ENCODE measurements at regions not wholly inside any gene's neighbourhood (a gene's known extent, or its start where the extent isn't known, plus 50 kb on each side); places are given as distances from the start of the nearest gene placed in this dataset.

DNA sequence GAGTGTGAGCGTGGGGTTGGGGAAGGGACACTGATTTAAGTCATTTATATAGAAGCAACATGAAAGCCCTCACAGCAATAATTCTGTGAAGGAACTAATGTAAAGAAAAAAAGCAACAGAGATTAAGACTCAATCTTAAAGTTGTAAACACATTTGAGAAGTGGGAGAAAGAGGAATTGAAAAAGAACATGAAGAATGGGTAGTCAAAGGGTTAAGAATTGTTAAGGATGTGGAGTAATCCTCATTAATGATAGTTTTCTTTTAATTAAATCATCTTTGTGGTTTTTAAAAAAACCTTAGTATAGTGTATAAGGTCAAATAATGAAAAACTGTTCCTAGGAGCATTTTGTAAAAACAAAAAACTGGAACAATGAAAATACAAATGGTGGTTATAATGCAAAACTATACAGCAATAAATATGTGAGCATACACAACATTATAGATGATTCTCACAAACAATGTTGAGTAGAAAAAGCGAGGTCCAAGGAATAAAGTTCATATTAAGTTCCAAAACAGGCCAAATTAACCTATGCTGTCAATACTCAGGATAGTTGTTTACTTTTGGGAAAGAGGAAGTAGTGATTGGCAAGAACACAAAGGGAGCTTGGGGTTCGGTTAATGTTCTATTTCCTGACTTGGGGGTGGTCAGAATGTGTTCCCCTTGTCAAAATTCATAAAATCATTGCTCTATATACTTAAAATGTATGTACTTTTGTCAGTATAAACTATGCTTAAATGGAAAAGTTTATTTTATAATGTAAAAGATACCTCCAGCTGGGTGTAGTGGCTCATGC, 120.4 kb upstream of the ATF7IP start:
- no peak for FAIRE-seq
- no peak for DNase-seq (ENCODE audit: extremely low spot score, insufficient read length, low read depth)

DNA sequence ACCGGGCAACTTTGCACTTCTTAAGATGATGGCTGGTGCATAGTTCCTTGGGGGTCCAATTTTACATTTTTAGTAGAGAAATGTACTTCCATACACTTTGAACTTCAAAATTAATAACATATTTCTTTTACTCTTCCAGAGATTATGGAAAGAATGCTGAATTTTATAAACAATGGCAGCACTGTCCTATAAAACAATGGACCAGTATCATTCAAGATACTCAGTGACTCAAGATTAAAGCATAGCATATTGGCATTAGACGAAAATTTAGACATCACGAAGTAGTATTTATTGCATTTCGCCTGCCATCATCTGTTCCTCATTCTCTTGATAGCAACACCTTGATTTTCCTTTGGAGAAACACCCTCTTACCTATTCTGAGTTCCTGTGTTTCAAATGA, 118.3 kb upstream of the ATF7IP start:
- FAIRE-seq (no peak), DNase-seq (ENCODE audit: extremely low spot score, insufficient read length, low read depth) (no peak)

DNA sequence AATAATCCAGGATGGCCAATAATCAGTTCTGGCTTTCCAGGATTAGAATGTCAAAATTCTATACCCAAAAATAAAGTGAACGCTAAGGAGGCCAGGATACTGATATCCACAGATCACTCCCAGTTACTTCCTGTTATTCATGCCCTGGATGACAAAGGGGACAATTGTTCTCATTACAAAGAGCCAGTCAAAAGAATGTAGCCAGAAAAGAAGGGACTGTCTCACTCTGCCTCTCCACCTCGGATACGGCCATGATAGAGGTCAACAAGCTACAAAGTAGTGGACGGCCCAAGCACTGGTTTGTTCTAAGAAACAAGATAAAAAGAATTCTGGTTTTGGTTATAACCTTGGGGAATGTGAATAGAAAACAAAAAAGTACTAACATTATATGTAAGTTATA, 116.1 kb upstream of the ATF7IP start:
- FAIRE-seq (no peak), DNase-seq (ENCODE audit: extremely low spot score, insufficient read length, low read depth) (no peak)

DNA sequence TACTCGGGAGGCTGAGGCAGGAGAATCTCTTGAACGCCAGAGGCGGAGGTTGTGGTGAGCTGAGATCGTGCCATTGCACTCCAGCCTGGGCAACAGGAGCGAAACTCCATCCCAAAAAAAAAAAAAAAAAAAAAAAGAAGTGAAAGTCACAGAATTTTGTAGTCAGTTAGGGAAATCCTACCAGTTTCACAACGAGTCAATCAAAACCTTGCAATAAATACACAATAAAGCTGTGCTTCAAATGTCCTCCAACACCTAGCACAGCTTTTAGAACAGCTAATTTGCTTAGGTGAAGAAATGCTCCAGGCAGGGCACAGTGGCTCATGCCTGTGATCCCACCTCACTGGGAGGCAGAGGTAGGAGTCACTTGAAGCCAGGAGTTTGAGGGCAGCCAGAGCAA, 112.8 kb upstream of the ATF7IP start:
- no peak for FAIRE-seq
- DNase-seq (ENCODE audit: extremely low spot score, insufficient read length, low read depth), result no peak

DNA sequence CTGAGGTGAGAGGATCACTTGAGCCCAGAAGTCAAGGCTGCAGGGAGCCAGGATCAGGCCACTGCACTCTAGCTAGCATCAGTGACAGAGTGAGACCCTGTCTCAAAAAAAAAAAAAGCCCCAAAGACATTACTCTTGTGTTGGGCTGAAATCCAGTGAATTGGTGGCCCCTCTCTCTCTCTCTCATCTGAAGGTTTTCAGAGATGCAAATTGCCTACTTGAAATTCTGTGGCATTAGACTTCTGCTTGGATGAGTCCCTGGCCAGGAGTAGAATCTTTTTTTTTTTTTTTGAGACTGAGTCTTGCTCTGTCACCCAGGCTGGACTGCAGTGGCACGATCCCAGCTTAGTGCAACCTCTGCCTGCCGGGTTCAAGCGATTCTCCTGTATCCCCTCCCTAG, 112.0 kb upstream of the ATF7IP start:
- FAIRE-seq, result no peak

DNA sequence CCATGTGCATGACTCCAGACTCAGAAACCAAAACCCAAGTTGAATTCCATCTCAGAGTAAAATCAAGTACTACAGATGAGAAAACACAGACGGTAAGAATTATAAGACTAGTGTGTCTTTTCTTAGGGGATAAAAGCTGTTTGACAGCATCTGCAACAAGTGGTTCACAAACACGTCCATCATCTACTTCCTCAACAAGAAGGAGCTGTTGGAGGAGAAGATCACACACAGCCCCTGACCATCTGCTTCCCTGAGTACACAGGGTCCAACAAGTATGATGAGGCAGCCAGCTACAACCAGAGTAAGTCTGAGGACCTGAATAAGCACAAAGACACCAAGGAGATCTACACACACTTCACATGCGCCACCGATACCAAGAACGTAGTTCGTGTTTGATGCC, 110.7 kb upstream of the ATF7IP start:
- FAIRE-seq, result no peak
- no peak for DNase-seq (ENCODE audit: extremely low spot score, insufficient read length, low read depth)

More for the DNA sequence above, 112.0 kb upstream of the ATF7IP start:
- DNase-seq (ENCODE audit: extremely low spot score, insufficient read length, low read depth), result no peak

DNA sequence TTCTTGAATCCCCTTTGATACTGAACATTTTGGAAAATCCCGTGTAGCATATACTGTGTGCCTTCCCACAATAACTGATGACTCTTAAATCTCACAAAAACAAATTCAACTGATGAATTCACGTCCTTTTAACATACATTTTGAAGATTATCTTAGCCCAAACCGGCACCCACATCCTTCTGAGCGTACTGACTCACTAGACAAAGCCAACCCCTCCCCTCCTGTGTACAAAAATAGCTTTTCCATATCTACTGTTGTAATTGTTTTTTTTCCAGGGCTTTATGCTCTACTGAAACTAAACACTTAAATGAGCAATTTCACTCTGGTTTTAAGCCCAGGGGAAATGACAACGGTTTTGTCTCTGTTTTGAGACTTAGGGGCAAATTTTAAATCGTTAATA, 109.4 kb upstream of the ATF7IP start:
- DNase-seq (ENCODE audit: extremely low spot score, insufficient read length, low read depth), result no peak
- FAIRE-seq, result no peak

DNA sequence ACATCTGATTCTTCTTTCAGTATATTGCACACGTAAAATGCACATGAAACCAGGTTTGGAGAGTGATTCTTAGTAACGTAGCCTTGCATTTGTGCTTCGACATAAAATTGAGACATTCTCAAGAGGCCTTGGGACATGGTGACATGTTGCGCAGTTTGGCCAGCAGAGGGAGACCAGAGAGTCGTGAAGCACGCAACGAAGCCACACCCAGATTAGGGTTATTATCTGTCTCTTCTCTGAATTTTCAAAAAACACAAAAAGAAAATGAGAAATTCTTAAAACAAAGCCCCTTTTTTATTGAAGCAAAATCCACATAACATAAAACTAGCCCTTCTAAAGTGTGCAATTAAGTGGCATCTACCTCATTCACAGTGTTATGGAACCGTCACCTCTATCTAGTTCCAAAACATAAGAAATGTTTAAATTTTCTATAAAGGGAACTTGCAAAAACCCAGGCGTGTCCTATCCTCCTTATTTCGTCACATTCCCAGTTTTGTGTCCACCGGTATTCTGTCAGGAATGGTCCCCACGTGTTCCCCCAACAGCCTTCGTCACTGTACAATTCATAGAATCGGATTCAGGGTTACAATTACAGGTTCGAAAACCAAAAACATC, 108.8 kb upstream of the ATF7IP start:
- FAIRE-seq (peak; percentile 74), DNase-seq (ENCODE audit: extremely low spot score, insufficient read length, low read depth) (no peak)

DNA sequence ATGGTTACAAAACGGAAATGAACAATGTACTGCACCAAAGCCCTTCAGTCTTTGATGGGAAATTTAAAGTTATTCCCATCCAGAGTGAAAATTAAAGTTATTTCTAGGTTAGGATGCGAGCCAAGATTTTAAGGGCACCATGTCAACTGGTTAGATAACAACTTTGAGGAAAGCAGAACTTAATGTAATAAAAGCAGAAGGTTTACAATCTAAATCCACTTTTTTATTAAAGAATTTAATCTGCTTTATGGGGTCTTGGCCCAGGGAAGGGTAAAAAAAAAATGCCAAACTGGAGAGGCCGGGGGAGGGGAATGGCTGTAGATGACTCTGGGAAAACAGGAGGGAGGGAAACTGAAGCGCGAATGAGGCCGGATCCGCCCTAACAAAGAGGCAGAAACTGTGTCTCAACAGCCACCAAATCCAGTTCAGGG, 108.2 kb upstream of the ATF7IP start:
- FAIRE-seq, result no peak

DNA sequence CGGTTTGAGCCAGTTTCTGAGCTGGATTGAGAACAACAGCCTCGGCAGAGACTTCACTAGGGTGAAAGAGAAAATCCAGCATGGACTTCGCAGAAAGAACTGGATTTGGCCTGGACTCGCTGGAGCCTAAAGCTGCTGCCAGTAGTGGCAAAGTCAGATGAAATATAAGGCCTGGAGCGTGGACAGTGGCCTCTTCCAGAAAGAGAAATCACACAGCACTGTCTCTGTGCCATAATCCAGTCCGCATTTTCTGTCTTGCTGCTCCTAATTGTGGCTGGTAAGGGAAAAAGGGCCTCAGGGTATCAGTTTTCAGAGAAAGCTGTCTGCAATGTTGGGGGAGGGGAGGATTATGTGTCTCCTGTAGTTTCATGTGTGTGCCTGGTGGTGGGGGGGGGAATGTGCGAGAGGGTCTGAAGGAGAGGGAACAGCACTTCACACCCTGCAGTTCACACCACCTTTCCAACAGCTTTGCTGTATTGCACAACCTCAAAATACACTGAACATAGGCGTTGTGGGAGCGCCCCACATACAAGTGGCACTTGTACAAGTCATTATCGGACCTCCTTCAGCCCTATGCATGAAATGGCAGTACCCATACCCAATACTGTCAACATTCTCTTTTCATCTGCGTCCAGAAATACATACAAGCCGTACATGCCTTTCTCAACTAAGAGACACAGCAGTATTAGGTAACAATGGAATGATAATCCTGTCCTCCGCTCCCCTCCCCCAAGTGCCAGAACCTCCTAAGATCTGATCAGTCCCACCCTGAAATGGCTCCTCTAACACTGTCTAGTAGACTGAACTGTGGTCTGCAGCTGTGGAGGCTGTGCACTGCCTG, 107.5 kb upstream of the ATF7IP start:
- peak; percentile 48 for FAIRE-seq
- no peak for DNase-seq (ENCODE audit: extremely low spot score, insufficient read length, low read depth)

More for the DNA sequence above, 108.2 kb upstream of the ATF7IP start:
- DNase-seq (ENCODE audit: extremely low spot score, insufficient read length, low read depth), result no peak

DNA sequence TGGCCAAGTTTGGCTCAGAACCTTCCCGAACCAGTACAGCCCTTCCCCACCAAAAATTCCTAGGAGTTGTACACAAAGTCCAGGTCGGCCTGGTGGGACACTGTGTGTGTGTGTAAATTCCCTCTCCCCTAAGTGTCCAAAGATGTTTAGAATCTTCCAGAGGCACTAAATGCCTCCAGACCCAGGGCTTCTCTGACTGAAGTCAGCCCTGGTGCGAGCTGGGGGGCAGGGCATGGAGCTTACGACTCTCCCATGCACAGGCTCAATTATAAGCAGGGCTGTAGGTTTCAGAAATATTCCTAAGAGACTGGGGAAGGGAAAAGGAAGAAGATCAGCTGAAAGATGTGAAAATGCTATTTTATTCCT, 106.9 kb upstream of the ATF7IP start:
- DNase-seq (ENCODE audit: extremely low spot score, insufficient read length, low read depth) (no peak), FAIRE-seq (no peak)

DNA sequence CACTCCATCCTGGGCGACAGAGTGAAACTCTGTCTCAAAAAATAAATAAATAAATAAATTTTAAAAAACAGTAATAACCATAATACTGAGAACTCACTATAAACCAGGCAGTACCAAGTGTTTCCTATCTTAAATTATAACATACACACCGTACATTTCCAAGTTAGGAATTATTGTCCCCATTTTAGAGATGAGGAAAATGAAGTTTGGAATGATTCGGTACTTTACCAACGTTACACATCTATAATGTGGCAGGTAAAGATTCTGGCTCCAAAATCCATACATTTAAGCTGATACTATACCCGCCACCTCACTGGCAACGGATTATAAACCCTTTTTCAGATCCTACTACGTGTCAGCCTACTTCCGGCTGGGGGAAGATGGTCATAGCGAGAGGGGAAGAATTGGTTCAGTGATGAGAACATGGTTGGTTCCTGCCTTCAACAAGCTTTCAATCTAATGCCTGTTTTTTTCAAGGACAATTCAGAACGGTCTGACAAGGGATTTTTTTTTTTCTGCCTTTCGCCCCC, 105.9 kb upstream of the ATF7IP start:
- no peak for FAIRE-seq
- DNase-seq (ENCODE audit: extremely low spot score, insufficient read length, low read depth), result no peak

DNA sequence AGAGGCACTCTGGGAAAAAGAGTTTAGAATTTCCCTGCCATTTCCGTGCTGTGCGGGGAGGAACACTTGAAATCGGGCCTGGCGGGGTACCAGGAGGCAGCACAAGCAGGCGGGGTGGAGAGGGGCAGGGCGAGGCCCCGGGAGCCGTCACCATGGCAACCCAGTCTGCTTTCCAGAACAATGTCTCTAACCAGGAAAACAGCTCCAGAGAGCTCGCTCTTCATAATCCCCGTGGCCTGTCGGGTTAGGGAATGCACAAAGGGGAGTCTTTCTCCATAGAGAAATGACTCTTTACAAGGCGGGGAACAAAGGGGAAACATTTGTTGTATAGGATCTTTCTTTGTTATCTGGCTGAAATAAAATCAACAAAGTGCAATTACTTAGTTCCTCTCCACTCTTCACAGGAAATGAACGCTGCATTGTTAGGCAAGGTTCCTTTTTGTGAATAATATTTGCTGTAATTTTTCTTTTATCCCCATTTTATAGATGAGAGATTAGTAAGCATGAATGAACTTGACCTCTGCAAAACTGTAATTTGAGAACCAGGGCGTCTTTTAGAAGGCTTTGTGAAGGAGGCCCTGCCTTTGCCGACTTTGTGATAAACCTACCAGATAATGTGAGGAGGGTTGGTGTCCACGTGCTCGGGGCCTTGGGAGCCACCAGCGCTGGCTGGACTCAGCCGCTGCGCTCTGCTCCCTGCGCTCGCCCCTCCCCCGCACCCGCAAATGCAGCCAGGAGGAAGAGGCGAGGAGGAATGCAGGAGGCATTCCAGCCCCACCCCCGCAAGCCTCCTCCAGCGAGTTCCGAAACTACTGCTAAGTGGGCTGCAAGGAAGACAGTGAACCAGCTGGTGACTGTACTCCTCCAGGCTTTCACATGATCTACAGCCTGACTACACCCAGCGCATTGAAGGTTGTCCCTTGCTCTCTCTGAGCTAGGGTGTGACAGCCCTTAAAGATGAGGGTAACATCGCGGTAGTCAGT, 105.2 kb upstream of the ATF7IP start:
- DNase-seq (ENCODE audit: extremely low spot score, insufficient read length, low read depth) (no peak), FAIRE-seq (no peak)

DNA sequence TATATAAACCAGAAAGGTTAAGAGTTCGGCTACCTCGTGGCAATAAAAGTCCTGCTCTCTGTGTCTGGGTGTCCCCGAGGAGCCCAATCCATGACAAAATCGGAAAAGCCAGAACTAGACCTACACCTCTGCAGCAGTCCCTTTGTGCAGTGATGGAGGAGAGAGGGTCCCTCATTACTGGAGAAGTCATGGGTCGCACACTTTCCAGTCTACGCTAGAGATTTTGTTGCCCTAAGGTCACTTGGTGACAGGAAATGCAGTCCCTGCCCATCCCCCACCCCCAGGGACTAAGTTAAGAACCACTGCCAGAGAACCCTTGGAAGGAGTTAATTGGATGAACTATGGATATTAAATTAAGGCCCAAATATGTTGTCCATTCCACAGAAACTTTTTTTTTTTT, 104.4 kb upstream of the ATF7IP start:
- no peak for FAIRE-seq
- DNase-seq (ENCODE audit: extremely low spot score, insufficient read length, low read depth), result no peak

DNA sequence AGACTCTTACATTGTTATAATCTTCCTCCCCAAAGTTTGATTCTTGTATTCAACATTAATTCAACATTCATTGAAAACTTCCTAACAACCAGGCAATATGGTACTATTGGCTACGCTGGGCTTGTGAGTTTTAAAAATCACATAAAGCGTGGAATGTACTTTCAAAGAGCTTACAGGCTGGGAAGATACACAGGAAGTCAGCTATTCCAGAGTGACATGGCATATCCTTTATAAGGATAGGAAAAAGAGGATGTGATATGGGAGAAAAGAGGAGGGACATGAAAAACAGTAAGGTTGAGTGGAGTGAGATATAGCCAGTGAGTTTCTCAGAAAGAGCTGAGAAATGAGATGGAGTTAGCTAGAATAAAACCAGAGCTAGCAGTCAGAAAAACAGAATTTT, 103.6 kb upstream of the ATF7IP start:
- no peak for DNase-seq (ENCODE audit: extremely low spot score, insufficient read length, low read depth)
- FAIRE-seq, result no peak

DNA sequence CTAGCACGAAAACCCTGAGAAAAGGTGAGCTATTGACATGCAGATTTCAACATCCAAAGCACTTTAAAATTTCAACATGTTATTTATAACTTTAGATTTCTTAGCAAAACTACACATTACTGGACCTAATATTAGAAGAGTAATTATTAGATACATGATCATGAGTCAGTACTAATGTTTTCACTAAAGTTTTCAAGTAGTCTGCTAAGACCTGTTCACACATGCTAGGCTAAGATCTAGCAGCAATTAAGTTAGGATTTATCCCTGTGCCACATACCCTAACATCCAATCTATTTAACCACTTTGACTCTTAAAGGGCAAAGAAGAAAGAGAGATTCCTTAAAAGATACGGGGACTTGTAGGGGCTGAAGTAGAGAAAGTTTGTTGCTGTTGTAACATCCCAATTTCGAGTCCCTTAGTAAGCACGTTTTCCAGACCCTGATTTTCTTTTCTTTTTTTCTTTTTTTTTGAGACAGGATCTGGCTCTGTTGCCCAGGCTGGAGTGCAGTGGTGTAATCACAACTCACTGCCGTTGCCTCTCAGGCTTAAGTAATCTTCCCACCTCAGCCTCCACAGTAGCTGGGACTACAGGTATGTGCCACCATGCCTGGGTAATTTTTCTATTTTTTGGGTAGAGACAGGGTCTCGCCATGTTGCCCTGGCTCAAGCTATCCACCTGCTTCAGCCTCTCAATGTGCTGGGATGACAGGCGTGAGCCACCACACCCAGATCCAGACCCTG, 102.5 kb upstream of the ATF7IP start:
- DNase-seq (ENCODE audit: extremely low spot score, insufficient read length, low read depth) (no peak), FAIRE-seq (no peak)

DNA sequence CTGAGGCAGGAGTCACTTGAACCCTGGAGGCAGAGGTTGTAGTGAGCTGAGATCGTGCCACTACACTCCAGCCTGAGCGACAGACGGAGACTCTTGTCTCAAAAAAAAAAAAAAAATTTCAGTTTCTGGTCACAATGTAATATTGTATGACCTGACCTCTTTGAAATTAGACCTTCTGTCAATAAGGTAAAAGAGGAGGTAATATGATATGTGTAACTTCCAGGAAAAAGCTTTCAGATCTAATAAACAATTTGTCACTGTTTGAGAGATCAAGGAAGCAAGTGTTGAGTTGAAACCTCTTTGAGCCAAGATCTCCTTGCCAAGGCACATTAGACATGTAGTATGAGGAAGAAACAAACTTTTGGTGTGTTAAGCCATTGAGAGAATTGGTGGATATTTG, 101.7 kb upstream of the ATF7IP start:
- DNase-seq (ENCODE audit: extremely low spot score, insufficient read length, low read depth), result no peak
- no peak for FAIRE-seq

DNA sequence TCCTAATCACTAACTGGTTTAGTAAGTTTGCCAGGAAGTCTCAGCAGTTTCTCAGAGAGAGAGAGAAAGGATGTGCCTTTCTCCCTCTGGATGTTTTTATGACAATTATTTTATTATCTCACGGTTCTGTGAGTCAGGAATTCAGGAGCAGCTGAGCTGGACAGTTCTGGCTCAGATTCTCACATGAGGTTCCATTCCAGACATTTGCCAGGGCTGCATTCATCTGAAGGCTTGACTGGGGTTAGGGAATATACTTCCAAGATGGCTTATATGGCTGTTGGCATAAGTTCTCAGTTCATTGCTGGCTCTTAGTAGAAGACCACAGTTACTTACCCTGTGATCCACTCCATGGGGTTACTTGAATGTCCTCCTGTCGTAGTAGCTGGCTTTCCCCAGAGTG, 101.2 kb upstream of the ATF7IP start:
- no peak for FAIRE-seq
- DNase-seq (ENCODE audit: extremely low spot score, insufficient read length, low read depth), result no peak

DNA sequence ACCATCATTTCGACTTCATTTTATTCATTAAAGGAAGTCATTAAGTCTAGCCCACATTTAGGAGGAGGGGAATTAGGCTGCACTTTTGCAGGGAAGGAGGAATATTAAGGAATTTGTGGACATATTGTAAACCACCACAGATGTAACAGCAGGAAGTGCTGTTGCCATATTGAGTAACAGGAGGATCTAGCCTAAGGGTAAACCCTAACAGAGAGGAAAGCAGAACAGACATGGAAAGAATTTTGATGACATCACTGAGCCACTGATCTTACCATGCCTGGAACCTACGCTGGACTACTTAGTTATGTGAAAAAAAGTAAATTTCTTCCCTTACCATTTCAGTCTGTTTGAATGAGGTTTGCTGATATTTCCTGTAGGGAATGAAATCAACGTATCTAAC, 100.7 kb upstream of the ATF7IP start:
- DNase-seq (ENCODE audit: extremely low spot score, insufficient read length, low read depth) (no peak), FAIRE-seq (no peak)

Measured in GM18507 (cell line).